Neural cell (in vitro differentiated cells): ENCODE measurements at regions not wholly inside any gene's neighbourhood (a gene's known extent, or its start where the extent isn't known, plus 50 kb on each side); places are given as distances from the start of the nearest gene placed in this dataset.

Experiments
- CTCF ChIP-seq: fragments of 450-650 bp; IDR thresholded peaks from 2 replicates; pipeline ENCODE4 v1.5.1; 2014; ENCODE audit warnings: antibody characterized with exemption, mild to moderate bottlenecking, moderate library complexity; ENCODE audit not compliant: poor library complexity, severe bottlenecking
- EP300 ChIP-seq: fragments of 450-650 bp; conservative IDR thresholded peaks from 2 replicates; pipeline ENCODE4 v1.6.1; 2014; ENCODE audit warnings: antibody characterized with exemption, mild to moderate bottlenecking, moderate library complexity; ENCODE audit not compliant: poor library complexity, severe bottlenecking
- EZH2 ChIP-seq: fragments of 200-600, 300-800 bp; shearing (Covaris generic), sonication (generic); IDR thresholded peaks from 2 replicates; pipeline ENCODE4 v1.6.1; 2014; ENCODE audit warnings: antibody characterized with exemption, low read length, borderline replicate concordance, mild to moderate bottlenecking; ENCODE audit not compliant: insufficient read depth, poor library complexity, severe bottlenecking
- MXI1 ChIP-seq: fragments of 450-650 bp; conservative IDR thresholded peaks from 2 replicates; pipeline ENCODE4 v1.6.1; 2014; ENCODE audit warnings: antibody characterized with exemption, mild to moderate bottlenecking; ENCODE audit not compliant: poor library complexity, severe bottlenecking
- POLR2AphosphoS5 ChIP-seq: IDR thresholded peaks from 2 replicates; pipeline ENCODE4 v1.6.1; 2012
- SMC3 ChIP-seq: fragments of 450-650 bp; conservative IDR thresholded peaks from 2 replicates; pipeline ENCODE4 v1.6.1; 2014; ENCODE audit warnings: antibody characterized with exemption, mild to moderate bottlenecking, moderate library complexity; ENCODE audit not compliant: poor library complexity
- TAF1 ChIP-seq: IDR thresholded peaks from 2 replicates; pipeline ENCODE4 v1.6.1; 2012; ENCODE audit warnings: low read depth

DNA sequence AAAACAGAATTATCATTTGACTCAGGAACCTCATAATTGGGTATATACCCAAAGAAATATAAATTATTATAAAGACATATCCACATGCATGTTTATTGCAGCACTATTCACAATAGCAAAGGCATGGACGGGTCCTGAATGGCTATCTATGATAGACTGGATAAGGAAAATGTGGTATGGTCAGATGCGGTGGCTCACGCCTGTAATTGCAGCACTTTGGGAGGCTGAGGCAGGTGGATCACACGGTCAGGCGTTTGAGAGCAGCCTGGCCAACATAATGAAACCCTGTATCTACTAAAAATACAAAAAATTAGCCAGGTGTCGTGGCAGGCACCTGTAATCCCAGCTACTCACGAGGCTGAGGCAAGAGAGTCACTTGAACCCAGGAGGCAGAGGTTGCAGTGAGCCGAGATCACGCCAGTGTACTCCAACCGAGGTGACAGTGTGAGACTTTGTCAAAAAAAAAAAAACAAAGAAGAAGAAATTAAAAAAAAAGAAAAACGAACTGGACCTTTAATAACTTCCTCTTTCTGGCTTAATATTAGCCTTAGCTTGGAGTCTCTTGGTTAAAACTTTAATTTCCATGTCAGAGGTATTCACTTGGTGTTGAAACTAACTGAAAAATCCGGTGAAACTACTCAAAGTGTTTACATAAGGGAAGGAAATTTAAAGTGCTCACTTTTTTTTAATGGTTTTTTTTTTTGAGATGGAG lies 104.4 kb downstream of the ZNF486 start:
- TF ChIP-seq POLR2AphosphoS5: no peak
- no peak for TF ChIP-seq CTCF
- no peak for TF ChIP-seq TAF1
- TF ChIP-seq SMC3: no peak
- TF ChIP-seq EZH2: no peak
- no peak for TF ChIP-seq MXI1
- no peak for TF ChIP-seq EP300
